Smooth muscle cell (in vitro differentiated cells): ENCODE measurements at regions not wholly inside any gene's neighbourhood (a gene's known extent, or its start where the extent isn't known, plus 50 kb on each side); places are given as distances from the start of the nearest gene placed in this dataset.

Source experiments
- DNase-seq: peaks from one replicate; lab custom pipeline; 2025; ENCODE audit not compliant: unreplicated experiment; lab: John Stamatoyannopoulos, UW
- H2AFZ ChIP-seq: fragments of 200-600 bp; sonication (generic); 2 replicates; pipeline ENCODE4 v1.6.0; 2016; ENCODE audit warnings: antibody characterized with exemption, low read depth, mild to moderate bottlenecking
- H3F3A ChIP-seq: fragments of 200-600 bp; sonication (generic); 2 replicates; pipeline ENCODE4 v1.6.0; 2017; ENCODE audit warnings: antibody characterized with exemption, low read depth
- H3K27ac ChIP-seq: fragments of 200-600 bp; sonication (generic); 2 replicates; pipeline ENCODE4 v1.5.1; 2016; ENCODE audit warnings: low read depth, mild to moderate bottlenecking
- H3K27me3 ChIP-seq: fragments of 200-600 bp; sonication (generic); 2 replicates; pipeline ENCODE4 v1.6.1; 2016; ENCODE audit warnings: low read depth, mild to moderate bottlenecking
- H3K36me3 ChIP-seq: fragments of 200-600 bp; sonication (generic); 2 replicates; pipeline ENCODE4 v1.5.1; 2016; ENCODE audit warnings: low read depth
- H3K4me1 ChIP-seq: fragments of 200-600 bp; sonication (generic); 2 replicates; pipeline ENCODE4 v1.5.1; 2016; ENCODE audit warnings: low read depth
- H3K4me2 ChIP-seq: fragments of 200-600 bp; sonication (generic); 2 replicates; pipeline ENCODE4 v1.6.0; 2016; ENCODE audit warnings: mild to moderate bottlenecking
- H3K4me3 ChIP-seq: fragments of 200-600 bp; sonication (generic); 2 replicates; pipeline ENCODE4 v1.5.1; 2016; ENCODE audit warnings: mild to moderate bottlenecking
- H3K79me2 ChIP-seq: fragments of 200-600 bp; sonication (generic); 2 replicates; pipeline ENCODE4 v1.6.0; 2016; ENCODE audit warnings: low read depth, mild to moderate bottlenecking
- H3K9ac ChIP-seq: fragments of 200-600 bp; sonication (generic); 2 replicates; pipeline ENCODE4 v1.6.0; 2016; ENCODE audit warnings: low read depth
- H3K9me3 ChIP-seq: fragments of 200-600 bp; sonication (generic); replicated peaks from 2 replicates; pipeline ENCODE4 v1.5.1; 2016; ENCODE audit warnings: low read depth
- H4K20me1 ChIP-seq: fragments of 200-600 bp; sonication (generic); 2 replicates; pipeline ENCODE4 v1.6.0; 2016; ENCODE audit warnings: low read depth
- WGBS: methylation state at CpG from one replicate; pipeline ENCODE4 v1.1.7; 2016; ENCODE audit warnings: low lambda C conversion rate; 5-methylcytosine and 5-hydroxymethylcytosine counted together
- TF ChIP-seq, protein P1 (sequence below): fragments of 200-600 bp; sonication (generic); IDR thresholded peaks from 2 replicates; pipeline ENCODE4 v1.5.1; 2017; ENCODE audit warnings: borderline replicate concordance, mild to moderate bottlenecking, antibody characterized with exemption; ENCODE audit not compliant: insufficient read depth, poor library complexity, severe bottlenecking

DNA sequence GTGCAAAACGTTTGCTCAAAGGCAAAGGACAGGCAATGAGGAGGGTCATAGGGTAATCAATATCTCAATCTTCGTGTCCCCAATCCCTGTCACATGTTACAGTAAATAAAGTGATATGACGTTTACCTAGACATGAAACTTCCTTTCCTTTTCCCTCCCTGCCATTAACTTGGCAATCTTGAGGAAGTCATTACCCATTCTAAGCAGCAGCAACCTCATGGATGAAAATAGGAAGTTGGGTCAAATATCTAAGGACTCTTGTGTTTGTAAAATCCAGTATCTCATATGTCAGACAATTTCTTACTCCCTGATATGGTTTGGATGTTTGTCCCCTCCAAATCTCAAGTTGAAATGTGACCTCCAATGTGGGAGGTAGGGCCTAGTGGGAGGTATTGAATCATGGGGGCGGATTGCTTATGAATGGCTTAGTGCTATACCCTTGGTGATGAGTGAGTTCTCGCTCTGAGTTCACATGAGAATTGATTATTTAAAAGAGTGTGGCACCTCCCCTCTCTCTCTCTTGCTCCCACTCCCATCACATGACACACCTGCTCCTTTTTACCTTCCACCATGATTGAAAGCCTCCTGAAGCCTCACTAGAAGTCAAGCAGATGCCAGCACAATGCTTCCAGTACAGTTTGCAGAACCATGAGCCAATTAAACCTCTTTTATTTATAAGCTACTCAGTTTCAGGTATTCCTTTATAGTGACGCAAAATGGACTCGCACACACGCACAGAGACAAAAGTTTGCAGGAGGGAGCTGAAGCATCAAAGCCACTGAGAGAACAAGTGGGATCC, 545.9 kb upstream of the JARID2 start:
- Histone ChIP-seq H3K9me3 (no peaks in the 10 kb centered on the region), H3K4me2 (no peak overlapping the region), H3K4me1 (no peaks in the 10 kb centered on the region), H3K4me3 (no peak overlapping the region), H3K27me3 (no peaks in the 10 kb centered on the region), H3K36me3 (no peaks in the 10 kb centered on the region), H3K9ac (no peak overlapping the region), H3K27ac (no peak overlapping the region), H3F3A (no peaks in the 10 kb centered on the region), H4K20me1 (no peaks in the 10 kb centered on the region), H3K79me2 (no peaks in the 10 kb centered on the region), H2AFZ (no peak overlapping the region)
- whole genome bisulfite sequencing, result 95% methylated on average over 8 of the region's 8 CpGs
- no peak for DNase-seq
- TF ChIP-seq, protein P1, sequence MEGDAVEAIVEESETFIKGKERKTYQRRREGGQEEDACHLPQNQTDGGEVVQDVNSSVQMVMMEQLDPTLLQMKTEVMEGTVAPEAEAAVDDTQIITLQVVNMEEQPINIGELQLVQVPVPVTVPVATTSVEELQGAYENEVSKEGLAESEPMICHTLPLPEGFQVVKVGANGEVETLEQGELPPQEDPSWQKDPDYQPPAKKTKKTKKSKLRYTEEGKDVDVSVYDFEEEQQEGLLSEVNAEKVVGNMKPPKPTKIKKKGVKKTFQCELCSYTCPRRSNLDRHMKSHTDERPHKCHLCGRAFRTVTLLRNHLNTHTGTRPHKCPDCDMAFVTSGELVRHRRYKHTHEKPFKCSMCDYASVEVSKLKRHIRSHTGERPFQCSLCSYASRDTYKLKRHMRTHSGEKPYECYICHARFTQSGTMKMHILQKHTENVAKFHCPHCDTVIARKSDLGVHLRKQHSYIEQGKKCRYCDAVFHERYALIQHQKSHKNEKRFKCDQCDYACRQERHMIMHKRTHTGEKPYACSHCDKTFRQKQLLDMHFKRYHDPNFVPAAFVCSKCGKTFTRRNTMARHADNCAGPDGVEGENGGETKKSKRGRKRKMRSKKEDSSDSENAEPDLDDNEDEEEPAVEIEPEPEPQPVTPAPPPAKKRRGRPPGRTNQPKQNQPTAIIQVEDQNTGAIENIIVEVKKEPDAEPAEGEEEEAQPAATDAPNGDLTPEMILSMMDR, result no peak

DNA sequence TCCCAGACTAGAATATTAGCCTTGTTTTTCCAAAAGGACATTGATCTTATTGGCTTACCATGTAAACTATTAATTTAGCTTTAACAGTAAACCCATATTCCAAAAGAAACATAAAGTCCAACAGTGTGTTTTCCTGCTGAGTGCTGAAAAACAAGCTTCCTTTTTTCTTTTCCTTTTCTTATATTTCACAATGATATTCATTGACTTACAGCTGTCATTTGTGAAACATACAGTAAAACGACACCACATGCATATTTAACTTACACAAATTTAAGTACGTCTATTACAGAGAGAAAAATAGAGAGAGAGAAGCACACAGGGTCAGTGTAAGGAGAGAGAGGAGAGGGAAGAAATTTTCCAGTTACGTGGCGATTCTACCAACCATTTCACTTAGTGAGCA, 543.9 kb upstream of the JARID2 start:
- Histone ChIP-seq H3K9me3 (no peaks in the 10 kb centered on the region), H3K4me2 (no peak overlapping the region), H3K27ac (no peak overlapping the region), H3K4me3 (no peak overlapping the region), H3K79me2 (no peaks in the 10 kb centered on the region), H3K9ac (no peak overlapping the region), H3K36me3 (no peaks in the 10 kb centered on the region), H4K20me1 (no peaks in the 10 kb centered on the region), H2AFZ (no peak overlapping the region), H3K4me1 (peaks cover 10% of the 10 kb centered on the region), H3F3A (peaks cover 9% of the 10 kb centered on the region), H3K27me3 (no peaks in the 10 kb centered on the region)
- WGBS, result 89% methylated on average over 4 of the region's 4 CpGs
- TF ChIP-seq, protein P1, result no peak
- DNase-seq, result no peak

DNA sequence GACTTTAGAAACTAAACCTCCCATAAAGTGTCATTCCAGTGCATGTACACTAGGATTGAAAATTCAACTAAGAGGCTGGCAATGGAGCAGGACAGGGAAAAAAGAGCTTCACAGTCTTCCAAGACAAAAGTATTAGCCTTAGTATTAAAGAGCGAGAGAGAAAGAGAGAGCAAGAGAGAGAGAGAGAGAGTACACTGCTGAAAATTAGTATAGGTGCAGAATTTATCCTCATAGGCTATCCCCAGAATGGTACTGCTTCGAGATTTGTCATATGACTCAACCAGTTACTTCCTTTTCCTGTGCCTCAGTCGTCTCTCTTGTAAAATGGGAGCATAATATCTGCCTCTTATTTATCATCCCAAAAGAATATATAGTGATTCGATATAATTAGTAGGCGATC, 543.2 kb upstream of the JARID2 start:
- H3F3A ChIP-seq, result peaks cover 12% of the 10 kb centered on the region
- 97% methylated on average over 5 of the region's 5 CpGs for WGBS
- no peaks in the 10 kb centered on the region for H3K9me3 ChIP-seq
- no peak overlapping the region for H3K9ac ChIP-seq
- no peak overlapping the region for H3K27ac ChIP-seq
- no peaks in the 10 kb centered on the region for H3K36me3 ChIP-seq
- H3K79me2 ChIP-seq, result no peaks in the 10 kb centered on the region
- H2AFZ ChIP-seq, result no peak overlapping the region
- H3K4me1 ChIP-seq, result peaks cover 12% of the 10 kb centered on the region
- no peak overlapping the region for H3K4me3 ChIP-seq
- TF ChIP-seq, protein P1, result no peak
- no peaks in the 10 kb centered on the region for H4K20me1 ChIP-seq
- no peak overlapping the region for H3K4me2 ChIP-seq
- no peak for DNase-seq
- no peaks in the 10 kb centered on the region for H3K27me3 ChIP-seq

DNA sequence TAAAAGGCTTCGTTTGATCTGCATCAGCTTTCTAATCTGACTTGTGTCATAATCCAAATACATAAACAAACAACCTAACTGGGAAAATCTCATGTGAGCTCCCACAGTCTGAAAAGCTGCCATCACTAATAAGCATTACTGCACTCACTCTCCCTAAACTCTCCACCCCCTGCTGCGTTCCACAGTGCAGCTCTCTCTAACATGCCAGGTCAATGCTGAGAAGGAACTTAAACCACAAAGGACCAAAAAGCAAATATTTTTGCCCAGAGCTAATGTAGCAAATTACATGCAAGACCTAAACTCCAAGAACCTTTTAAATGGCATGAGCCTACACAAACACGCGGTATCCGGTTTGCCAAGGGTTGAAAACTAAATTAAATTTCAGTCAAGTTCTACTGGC, 542.3 kb upstream of the JARID2 start:
- Histone ChIP-seq H3K9ac (no peak overlapping the region), H4K20me1 (no peaks in the 10 kb centered on the region), H3K4me1 (peaks cover 12% of the 10 kb centered on the region), H3K27ac (no peak overlapping the region), H3K4me3 (no peak overlapping the region), H3K27me3 (no peaks in the 10 kb centered on the region), H3K36me3 (no peaks in the 10 kb centered on the region), H2AFZ (no peak overlapping the region), H3F3A (peaks cover 12% of the 10 kb centered on the region), H3K4me2 (no peak overlapping the region), H3K9me3 (no peaks in the 10 kb centered on the region), H3K79me2 (no peaks in the 10 kb centered on the region)
- DNase-seq, result no peak
- TF ChIP-seq, protein P1, result no peak
- WGBS, result 76% methylated on average over 5 of the region's 5 CpGs
